Dedifferentiated amniotic fluid mesenchymal stem cell (primary cell): ENCODE measurements at regions not wholly inside any gene's neighbourhood (a gene's known extent, or its start where the extent isn't known, plus 50 kb on each side); places are given as distances from the start of the nearest gene placed in this dataset.

Source experiments
- DNase-seq: peaks from one replicate; pipeline ENCODE4 v3.0.0-alpha.2; 2016; ENCODE audit errors: extremely low spot score

DNA sequence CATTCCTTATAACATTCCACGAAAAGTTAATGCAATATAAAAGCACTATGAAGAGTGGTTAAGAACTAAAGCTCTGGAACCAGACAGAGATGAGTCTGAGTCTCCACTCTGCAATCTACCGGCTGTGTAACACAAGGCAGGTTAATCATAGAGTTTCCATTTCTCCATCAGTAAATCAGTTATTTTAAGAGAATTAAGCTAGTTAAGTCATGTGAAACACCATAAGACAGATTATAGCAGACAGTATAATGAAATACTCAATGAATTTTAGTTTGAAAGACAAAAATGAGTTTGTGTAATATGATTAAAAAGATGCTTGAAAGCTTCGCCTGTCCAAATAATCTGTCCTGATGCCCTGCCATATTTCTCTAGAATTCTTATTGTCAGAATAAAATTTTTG, 282.6 kb upstream of the ACTRT1 start:
- DNase-seq: peak; percentile 12

DNA sequence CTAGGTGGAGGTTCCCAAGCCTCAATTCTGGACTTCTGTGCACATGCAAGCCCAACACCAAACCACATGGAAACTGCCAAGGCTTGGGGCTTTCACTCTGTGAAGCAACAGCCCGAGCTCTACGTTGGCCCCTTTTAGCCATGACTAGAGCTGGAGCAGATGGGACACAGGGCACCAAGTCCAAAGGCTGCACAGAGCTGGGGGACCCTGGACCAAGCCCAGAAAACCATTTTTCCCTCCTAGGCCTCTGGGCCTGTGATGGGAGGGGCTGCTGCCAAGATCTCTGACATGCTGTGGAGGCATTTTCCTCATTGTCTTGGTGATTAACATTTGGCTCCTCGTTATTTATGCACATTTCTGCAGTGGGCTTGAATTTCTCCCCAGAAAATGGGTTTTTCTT, 258.7 kb upstream of the ACTRT1 start:
- no peak for DNase-seq

DNA sequence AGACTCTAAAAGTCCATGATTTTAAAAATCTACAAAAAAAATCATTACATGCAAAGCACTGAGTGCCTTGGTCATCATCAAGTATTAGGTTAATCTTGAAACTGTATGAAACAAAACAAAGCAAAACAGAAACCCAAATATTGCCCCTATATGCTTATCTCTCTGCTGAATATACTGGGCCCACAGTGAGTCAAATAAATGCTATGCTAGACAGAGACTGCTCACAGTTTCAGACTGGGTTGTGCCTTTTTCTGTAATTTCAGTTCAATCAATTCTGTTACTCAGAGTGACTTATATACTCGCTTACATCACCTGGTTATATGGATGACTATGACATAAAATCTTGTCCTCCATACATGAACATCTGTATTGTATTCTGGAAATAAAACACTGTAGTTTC, 257.1 kb upstream of the ACTRT1 start:
- DNase-seq: no peak

GRCh38 chrX:128294198-128294597, 242.0 kb upstream of the ACTRT1 start:
- no peak for DNase-seq

- DNase-seq: no peak
Observed at GRCh38 chrX:128287693-128288092, 235.5 kb upstream of the ACTRT1 start.

- DNase-seq: no peak
Observed at GRCh38 chrX:128250621-128251020, 198.4 kb upstream of the ACTRT1 start.

DNA sequence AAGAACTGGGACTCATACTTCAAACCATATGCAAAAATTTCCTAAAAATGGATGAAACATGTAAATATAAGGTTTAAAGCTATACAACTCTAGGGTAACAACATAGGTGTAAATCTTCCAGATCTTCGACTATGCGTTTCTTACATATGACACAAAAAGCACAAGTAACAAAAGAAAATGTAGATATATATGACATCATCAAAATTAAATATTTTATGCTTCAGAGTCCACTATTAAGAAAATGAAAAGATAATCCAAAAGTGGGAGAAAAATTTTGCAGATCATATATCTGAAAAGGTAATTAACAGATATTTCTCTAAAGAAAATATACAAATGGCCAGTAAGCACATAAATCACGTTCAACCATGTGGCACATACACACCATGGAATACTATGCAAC, 164.2 kb upstream of the ACTRT1 start:
- DNase-seq: no peak

DNA sequence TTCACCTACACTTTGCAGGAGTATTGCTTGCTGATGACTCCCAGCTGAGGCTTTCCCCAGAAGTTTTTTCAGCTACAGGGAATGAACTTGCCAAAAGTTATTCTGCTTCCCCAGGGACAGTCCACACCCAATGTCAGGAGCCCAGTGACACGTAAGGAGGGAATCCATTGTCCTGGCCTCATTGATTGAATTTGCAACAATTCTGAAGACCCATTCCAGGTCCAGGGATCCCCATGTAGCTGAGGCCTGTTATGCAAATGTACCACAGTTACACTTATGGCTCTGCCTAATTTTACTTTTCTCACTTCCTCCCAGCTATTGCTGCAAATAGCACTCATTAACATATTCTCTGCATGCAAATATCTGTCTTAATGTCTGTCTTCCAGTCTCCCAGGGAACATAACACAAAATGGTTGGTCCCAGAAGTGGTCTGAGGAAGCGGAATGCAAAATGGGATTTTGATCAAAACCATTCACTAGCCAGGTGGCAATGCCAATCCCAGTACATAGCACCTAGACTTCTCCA, 113.7 kb upstream of the ACTRT1 start:
- DNase-seq: no peak

DNA sequence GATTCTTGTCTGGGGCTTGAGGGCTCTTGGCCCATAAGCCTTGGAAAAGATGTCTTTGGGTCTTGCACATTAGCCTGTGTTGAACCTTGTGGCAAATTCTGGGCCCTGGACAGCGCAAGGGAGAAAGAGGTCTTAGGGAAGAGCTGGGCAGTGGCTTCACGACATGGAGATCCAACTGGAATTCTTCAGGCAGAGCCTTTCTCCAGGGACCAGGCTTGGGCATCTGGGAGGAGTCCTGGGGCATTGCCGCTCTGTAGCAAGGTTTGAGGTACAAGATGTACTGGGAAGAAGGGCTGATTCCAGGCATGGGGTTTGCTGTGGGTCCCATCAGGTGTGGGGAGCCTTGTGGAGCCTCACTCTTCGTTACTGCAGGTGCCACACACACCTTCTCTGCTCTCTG, 104.0 kb upstream of the ACTRT1 start:
- no peak for DNase-seq

DNA sequence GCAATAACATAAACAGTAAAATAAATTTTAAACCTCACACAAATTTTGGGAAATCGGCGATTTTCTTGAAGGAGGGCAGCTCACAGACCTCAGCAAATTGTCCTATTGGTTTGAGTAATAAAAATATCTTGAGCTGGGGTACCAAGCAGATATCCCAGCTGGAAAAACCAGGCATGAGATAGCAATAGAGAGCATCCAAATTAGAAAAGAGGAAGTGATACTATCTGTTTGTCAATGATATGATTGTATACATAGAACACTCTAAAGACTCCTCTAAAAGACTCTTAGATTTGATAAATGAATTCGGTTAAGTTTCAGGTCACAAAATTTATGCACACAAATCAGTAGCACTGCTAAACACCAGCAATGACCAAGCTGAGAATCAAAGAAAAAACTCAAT, 90.5 kb upstream of the ACTRT1 start:
- no peak for DNase-seq

- DNase-seq: no peak
Observed at GRCh38 chrX:128106630-128107029, 54.4 kb upstream of the ACTRT1 start.

- no peak for DNase-seq
Observed at GRCh38 chrX:128105659-128106058, 53.5 kb upstream of the ACTRT1 start.
